Natural killer cell (primary cell): ENCODE measurements at regions not wholly inside any gene's neighbourhood (a gene's known extent, or its start where the extent isn't known, plus 50 kb on each side); places are given as distances from the start of the nearest gene placed in this dataset.

ENCODE experiments used
- ATAC-seq, 3 donors: fragments of 150-1000 bp in 2 of 3; fragments of 200-7000 bp in 1 of 3; cut with Tn5 transposase; 1 replicate in 1 of 3; 2 replicates in 2 of 3; pipeline ENCODE4 v1.10.0; 2021; ENCODE audit warnings: mild to moderate bottlenecking in 2 of 3, moderate library complexity in 2 of 3
- DNase-seq, 2 donors: peaks; one replicate each; pipeline versions ENCODE4 v3.0.0 to v3.0.0-alpha.2; 2013 to 2021; ENCODE audit warnings: mixed read lengths in 1 of 2
- H3K27ac ChIP-seq: one replicate; pipeline ENCODE4 v1.5.1; 2013; ENCODE audit warnings: mild to moderate bottlenecking, low read length
- H3K27me3 ChIP-seq: one replicate; pipeline ENCODE4 v1.6.1; 2013; ENCODE audit warnings: low read length; ENCODE audit not compliant: control insufficient read depth, insufficient read depth
- H3K36me3 ChIP-seq: one replicate; pipeline ENCODE4 v1.6.1; 2013; ENCODE audit warnings: low read length; ENCODE audit not compliant: control insufficient read depth, insufficient read depth
- H3K4me1 ChIP-seq: one replicate; pipeline ENCODE4 v1.6.1; 2013; ENCODE audit warnings: low read length; ENCODE audit not compliant: control insufficient read depth, insufficient read depth
- H3K4me3 ChIP-seq: one replicate; pipeline ENCODE4 v1.5.1; 2013; ENCODE audit warnings: low read length
- H3K9me3 ChIP-seq: one replicate; pipeline ENCODE4 v1.6.1; 2013; ENCODE audit warnings: low read length; ENCODE audit not compliant: control insufficient read depth, insufficient read depth
- H3K27ac Mint-ChIP-seq, 2 donors: one replicate each; pipeline ENCODE4 v1.8.0; 2022; ENCODE audit warnings: mild to moderate bottlenecking in 2 of 2, mixed read lengths in 2 of 2, moderate library complexity in 1 of 2
- H3K27me3 Mint-ChIP-seq, 2 donors: one replicate each; pipeline ENCODE4 v1.8.0; 2022; ENCODE audit warnings: low read depth in 2 of 2, mixed read lengths in 2 of 2
- H3K36me3 Mint-ChIP-seq: one replicate; pipeline ENCODE4 v1.8.0; 2022; ENCODE audit warnings: mixed read lengths
- H3K4me1 Mint-ChIP-seq, 2 donors: one replicate each; pipeline ENCODE4 v1.8.0; 2022; ENCODE audit warnings: mixed read lengths in 2 of 2
- H3K4me3 Mint-ChIP-seq: one replicate; pipeline ENCODE4 v1.8.0; 2022; ENCODE audit warnings: mild to moderate bottlenecking, moderate library complexity, mixed read lengths
- H3K9me3 Mint-ChIP-seq, 2 donors: one replicate each; pipeline ENCODE4 v1.8.0; 2022; ENCODE audit warnings: mixed read lengths in 2 of 2
- WGBS: methylation state at CpG from one replicate; pipeline ENCODE4 v1.1.7; 2013; ENCODE audit warnings: missing lambda C conversion rate; ENCODE audit not compliant: insufficient coverage; 5-methylcytosine and 5-hydroxymethylcytosine counted together
- intact Hi-C: fragments of 100-400 bp; cut with micrococcal nuclease; formaldehyde crosslinking; loops from one replicate; pipeline ENCODE4 v1.14.2; 2022
- TF ChIP-seq, protein P1 (sequence below): fragments of 200-600 bp; IDR thresholded peaks from one replicate; pipeline ENCODE4 v1.8.0; 2022; ENCODE audit warnings: antibody characterized with exemption

DNA sequence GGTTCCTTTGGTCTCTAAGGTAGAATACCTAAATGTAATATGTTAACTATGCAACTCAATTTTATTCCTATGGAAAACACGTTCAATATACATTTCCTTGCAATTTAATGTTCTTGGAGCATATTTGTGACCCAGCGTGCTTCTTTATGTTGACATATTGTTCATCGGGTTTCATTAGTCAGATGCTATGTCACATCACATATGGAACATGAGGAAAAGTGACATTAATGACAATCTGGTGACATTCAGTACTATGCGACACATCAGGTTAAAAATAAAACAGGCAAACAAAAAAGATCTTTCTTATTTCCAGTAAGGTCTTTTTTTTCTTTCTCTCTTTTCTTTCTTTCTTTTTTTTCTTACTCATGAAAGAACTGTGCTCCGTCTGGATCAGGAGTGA, 135.6 kb upstream of the SMIM21 start:
- Histone ChIP-seq H3K4me1 (no peaks in the 10 kb centered on the region), H3K27me3 (no peaks in the 10 kb centered on the region), H3K27ac (no peak overlapping the region), H3K9me3 (no peaks in the 10 kb centered on the region), H3K36me3 (no peaks in the 10 kb centered on the region), H3K4me3 (no peak overlapping the region)
- ATAC-seq (no peak), DNase-seq (no peak)
- intact Hi-C loops = no loop called here
- 84% methylated on average over 5 of the region's 5 CpGs for WGBS
- Mint-ChIP-seq H3K4me1 (no peaks in the 10 kb centered on the region), H3K36me3 (no peaks in the 10 kb centered on the region), H3K4me3 (no peak overlapping the region), H3K27ac (no peak overlapping the region), H3K27me3 (peaks cover 7 to 9% of the 10 kb centered on the region in 2 donors), H3K9me3 (no peaks in the 10 kb centered on the region)
- TF ChIP-seq, protein P1, sequence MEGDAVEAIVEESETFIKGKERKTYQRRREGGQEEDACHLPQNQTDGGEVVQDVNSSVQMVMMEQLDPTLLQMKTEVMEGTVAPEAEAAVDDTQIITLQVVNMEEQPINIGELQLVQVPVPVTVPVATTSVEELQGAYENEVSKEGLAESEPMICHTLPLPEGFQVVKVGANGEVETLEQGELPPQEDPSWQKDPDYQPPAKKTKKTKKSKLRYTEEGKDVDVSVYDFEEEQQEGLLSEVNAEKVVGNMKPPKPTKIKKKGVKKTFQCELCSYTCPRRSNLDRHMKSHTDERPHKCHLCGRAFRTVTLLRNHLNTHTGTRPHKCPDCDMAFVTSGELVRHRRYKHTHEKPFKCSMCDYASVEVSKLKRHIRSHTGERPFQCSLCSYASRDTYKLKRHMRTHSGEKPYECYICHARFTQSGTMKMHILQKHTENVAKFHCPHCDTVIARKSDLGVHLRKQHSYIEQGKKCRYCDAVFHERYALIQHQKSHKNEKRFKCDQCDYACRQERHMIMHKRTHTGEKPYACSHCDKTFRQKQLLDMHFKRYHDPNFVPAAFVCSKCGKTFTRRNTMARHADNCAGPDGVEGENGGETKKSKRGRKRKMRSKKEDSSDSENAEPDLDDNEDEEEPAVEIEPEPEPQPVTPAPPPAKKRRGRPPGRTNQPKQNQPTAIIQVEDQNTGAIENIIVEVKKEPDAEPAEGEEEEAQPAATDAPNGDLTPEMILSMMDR = no peak

DNA sequence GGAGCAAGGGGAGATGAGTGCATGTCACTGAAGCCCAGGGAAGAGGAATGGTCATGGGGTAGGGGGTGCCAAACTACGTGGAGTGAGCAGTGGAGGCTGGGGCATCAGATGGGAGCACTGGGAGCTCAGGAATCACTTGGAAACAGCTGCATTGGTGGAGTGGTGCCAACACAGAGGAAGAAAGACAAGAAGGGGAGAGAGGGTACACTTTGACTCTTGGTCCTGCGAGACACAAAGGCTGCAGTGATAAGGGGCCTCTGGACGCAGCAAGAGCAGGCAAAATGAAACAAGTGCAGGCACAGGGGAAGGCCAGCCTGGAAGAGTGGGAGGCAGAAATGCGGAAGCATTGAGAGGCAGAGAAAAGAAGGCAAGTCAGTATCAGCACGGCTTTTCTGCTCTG, 134.7 kb upstream of the SMIM21 start:
- Histone ChIP-seq H3K27ac (no peak overlapping the region), H3K36me3 (no peaks in the 10 kb centered on the region), H3K9me3 (no peaks in the 10 kb centered on the region), H3K27me3 (no peaks in the 10 kb centered on the region), H3K4me1 (no peaks in the 10 kb centered on the region), H3K4me3 (no peak overlapping the region)
- H3K9me3 Mint-ChIP-seq = no peaks in the 10 kb centered on the region
- intact Hi-C loops = no loop called here
- no peak overlapping the region for H3K27ac Mint-ChIP-seq
- H3K4me3 Mint-ChIP-seq = no peak overlapping the region
- H3K27me3 Mint-ChIP-seq = peaks cover 7 to 9% of the 10 kb centered on the region in 2 donors
- ATAC-seq = no peak
- no peaks in the 10 kb centered on the region for H3K4me1 Mint-ChIP-seq
- no peak for DNase-seq
- WGBS = 83% methylated on average over 5 of the region's 5 CpGs
- TF ChIP-seq, protein P1 = no peak
- H3K36me3 Mint-ChIP-seq = no peaks in the 10 kb centered on the region

DNA sequence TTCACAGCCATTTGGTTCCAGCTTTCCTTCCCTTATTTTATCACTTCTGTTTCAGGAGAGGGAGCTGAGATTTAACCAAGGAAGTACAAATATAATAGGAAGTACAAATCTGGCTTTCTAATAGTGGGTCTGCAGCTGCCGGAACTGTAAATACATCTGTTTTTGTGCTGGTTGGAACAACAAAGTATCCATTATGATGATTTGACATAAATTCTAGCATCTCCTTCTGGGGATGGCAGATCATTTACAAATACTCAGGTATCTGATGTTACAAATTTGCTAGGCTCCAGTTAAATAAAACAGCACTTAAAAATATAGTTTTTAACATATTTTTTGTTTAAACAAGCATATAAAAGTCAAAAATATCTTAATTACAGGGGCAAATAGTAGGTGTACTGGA, 131.3 kb upstream of the SMIM21 start:
- Mint-ChIP-seq H3K27me3 (peaks cover 0 to 8% of the 10 kb centered on the region in 2 donors), H3K36me3 (no peaks in the 10 kb centered on the region), H3K4me3 (no peak overlapping the region), H3K27ac (no peak overlapping the region), H3K4me1 (no peaks in the 10 kb centered on the region), H3K9me3 (no peaks in the 10 kb centered on the region)
- 6% methylated on average over 1 of the region's 1 CpG for WGBS
- Histone ChIP-seq H3K9me3 (no peaks in the 10 kb centered on the region), H3K27ac (no peak overlapping the region), H3K27me3 (no peaks in the 10 kb centered on the region), H3K4me3 (no peak overlapping the region), H3K36me3 (no peaks in the 10 kb centered on the region), H3K4me1 (no peaks in the 10 kb centered on the region)
- intact Hi-C loops = no loop called here
- DNase-seq (no peak), ATAC-seq (no peak)
- TF ChIP-seq, protein P1 = no peak

DNA sequence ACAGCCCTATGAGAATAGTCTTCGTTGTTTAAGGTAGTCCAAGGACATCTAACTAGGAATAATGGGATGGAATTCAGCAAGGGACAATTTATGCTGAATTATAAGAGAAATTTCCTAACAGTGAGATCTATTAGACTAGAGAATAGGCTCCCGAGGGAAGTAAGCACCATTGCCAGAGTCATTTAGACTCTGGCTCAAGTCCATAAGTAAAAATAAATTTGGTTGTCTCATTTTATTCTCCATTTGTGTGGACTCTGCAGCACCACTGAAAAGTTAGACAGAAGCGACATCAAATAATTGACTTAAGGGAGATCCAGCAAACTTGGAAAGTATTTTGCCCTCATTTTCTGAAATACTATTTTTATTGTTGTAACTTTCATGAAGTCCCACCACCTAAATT, 129.3 kb upstream of the SMIM21 start:
- Histone ChIP-seq H3K9me3 (no peaks in the 10 kb centered on the region), H3K27ac (no peak overlapping the region), H3K4me3 (no peak overlapping the region), H3K4me1 (no peaks in the 10 kb centered on the region), H3K27me3 (no peaks in the 10 kb centered on the region), H3K36me3 (no peaks in the 10 kb centered on the region)
- H3K4me1 Mint-ChIP-seq = no peaks in the 10 kb centered on the region
- no peak for ATAC-seq
- H3K27me3 Mint-ChIP-seq = peaks cover 8% of the 10 kb centered on the region in 2 donors
- WGBS = 88% methylated on average over 3 of the region's 3 CpGs
- H3K36me3 Mint-ChIP-seq = no peaks in the 10 kb centered on the region
- TF ChIP-seq, protein P1 = no peak
- no peak overlapping the region for H3K4me3 Mint-ChIP-seq
- H3K9me3 Mint-ChIP-seq = no peaks in the 10 kb centered on the region
- intact Hi-C loops = no loop called here
- DNase-seq = no peak
- no peak overlapping the region for H3K27ac Mint-ChIP-seq
